ENCODE measurements at regions not wholly inside any gene's neighbourhood (a gene's known extent, or its start where the extent isn't known, plus 50 kb on each side); places are given as distances from the start of the nearest gene placed in this dataset.

DNA sequence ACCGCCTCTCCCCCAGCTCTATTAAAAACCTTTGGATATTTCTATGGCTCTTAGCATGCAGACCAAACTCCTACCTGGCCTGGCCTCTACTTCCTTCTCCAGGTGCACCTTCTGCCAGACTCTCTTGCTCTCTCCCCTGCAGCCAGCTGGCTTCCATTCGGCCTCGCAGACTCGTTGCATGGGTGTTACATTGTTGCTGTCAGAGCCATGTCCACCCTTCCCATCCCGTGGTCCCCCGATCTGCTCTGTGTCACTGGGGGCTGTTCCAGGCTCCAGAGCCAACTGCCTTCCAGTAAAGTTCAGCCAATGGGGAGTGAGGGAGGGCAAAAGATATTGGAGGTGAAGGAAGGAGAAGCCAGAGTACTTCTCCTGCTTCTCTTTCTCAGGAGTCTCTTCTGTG is 112.5 kb upstream of the LGALSL start:
- no peak overlapping the region for H3K27ac Mint-ChIP-seq
- intact Hi-C loops (cut with micrococcal nuclease), result no loop called here
- peaks cover 2 to 9% (median 5%) of the 10 kb centered on the region in 7 donors for H3K9me3 Mint-ChIP-seq

GRCh38 chr2:64342195-64343099 is 111.5 kb upstream of the LGALSL start:
- TF ChIP-seq CTCF (IDR thresholded peaks at IDR 0.05), result no peak
- no peak overlapping the region for H3K27ac Mint-ChIP-seq

More for the DNA sequence above, 112.5 kb upstream of the LGALSL start:
- TF ChIP-seq CTCF (IDR thresholded peaks at IDR 0.05), result no peak
- no peaks in the 10 kb centered on the region for H3K36me3 ChIP-seq (replicated peaks in 1 of 2; ENCODE audit: control insufficient read depth in 1 of 2, insufficient read depth in 2 of 2, low read length in 2 of 2)
- no peak overlapping the region for H3K27ac ChIP-seq (ENCODE audit: low read depth in 1 of 2, low read length in 2 of 2)
- WGBS (ENCODE audit: insufficient coverage), result 96% methylated on average over 4 of the region's 6 CpGs
- Mint-ChIP-seq H3K27me3 (ENCODE audit: low read depth in 3 of 3) (peaks cover 0 to 3% (median 1%) of the 10 kb centered on the region in 3 donors), H3K4me1 (no peaks in the 10 kb centered on the region), H3K36me3 (no peaks in the 10 kb centered on the region), H3K4me3 (no peak overlapping the region)
- no peak overlapping the region for H2AFZ ChIP-seq (ENCODE audit: insufficient read depth, low read depth, low read length, poor library complexity, severe bottlenecking)
- no peak overlapping the region for H3K4me2 ChIP-seq (replicated peaks; ENCODE audit: extremely low read depth, low read length, poor library complexity, severe bottlenecking)
- no peak overlapping the region for H3K9ac ChIP-seq (ENCODE audit: insufficient read depth, low read length, poor library complexity, severe bottlenecking)
- DNase-seq, result no peak
- no peak overlapping the region for H3K4me3 ChIP-seq (replicated peaks in 1 of 3; ENCODE audit: low read depth in 2 of 3, low read length in 3 of 3)
- no peaks in the 10 kb centered on the region for H3K79me2 ChIP-seq (ENCODE audit: insufficient read depth, low read length)
- no peaks in the 10 kb centered on the region for H4K20me1 ChIP-seq (ENCODE audit: insufficient read depth, low read length)
- no peaks in the 10 kb centered on the region for H3K4me1 ChIP-seq (ENCODE audit: control insufficient read depth in 1 of 2, insufficient read depth in 2 of 2, low read length in 2 of 2)
- no peaks in the 10 kb centered on the region for H3K9me3 ChIP-seq (replicated peaks in 1 of 2; ENCODE audit: control insufficient read depth in 1 of 2, insufficient read depth in 1 of 2, low read length in 2 of 2)
- no peaks in the 10 kb centered on the region for H3K27me3 ChIP-seq (ENCODE audit: control insufficient read depth in 2 of 2, insufficient read depth in 2 of 2, low read length in 2 of 2)

More at GRCh38 chr2:64342195-64343099, 111.5 kb upstream of the LGALSL start:
- Mint-ChIP-seq H3K9me3 (peaks cover under 1 to 2% (median under 1%) of the 10 kb centered on the region in 7 donors), H3K36me3 (no peaks in the 10 kb centered on the region), H3K27me3 (ENCODE audit: low read depth in 3 of 3) (peaks cover 0 to 3% (median 1%) of the 10 kb centered on the region in 3 donors), H3K4me1 (no peaks in the 10 kb centered on the region), H3K4me3 (no peak overlapping the region)
- intact Hi-C loops (cut with micrococcal nuclease), result no loop called here
- Histone ChIP-seq H3K27me3 (ENCODE audit: control insufficient read depth in 2 of 2, insufficient read depth in 2 of 2, low read length in 2 of 2) (no peaks in the 10 kb centered on the region), H3K9me3 (replicated peaks in 1 of 2; ENCODE audit: control insufficient read depth in 1 of 2, insufficient read depth in 1 of 2, low read length in 2 of 2) (no peaks in the 10 kb centered on the region), H3K79me2 (ENCODE audit: insufficient read depth, low read length) (no peaks in the 10 kb centered on the region), H3K4me2 (replicated peaks; ENCODE audit: extremely low read depth, low read length, poor library complexity, severe bottlenecking) (no peak overlapping the region), H4K20me1 (ENCODE audit: insufficient read depth, low read length) (no peaks in the 10 kb centered on the region), H3K4me3 (replicated peaks in 1 of 3; ENCODE audit: low read depth in 2 of 3, low read length in 3 of 3) (no peak overlapping the region), H3K36me3 (replicated peaks in 1 of 2; ENCODE audit: control insufficient read depth in 1 of 2, insufficient read depth in 2 of 2, low read length in 2 of 2) (no peaks in the 10 kb centered on the region), H3K4me1 (ENCODE audit: control insufficient read depth in 1 of 2, insufficient read depth in 2 of 2, low read length in 2 of 2) (no peaks in the 10 kb centered on the region), H3K27ac (ENCODE audit: low read depth in 1 of 2, low read length in 2 of 2) (no peak overlapping the region), H2AFZ (ENCODE audit: insufficient read depth, low read depth, low read length, poor library complexity, severe bottlenecking) (no peak overlapping the region), H3K9ac (ENCODE audit: insufficient read depth, low read length, poor library complexity, severe bottlenecking) (no peak overlapping the region)
- DNase-seq, result no peak
- 100% methylated on average over 1 of the region's 6 CpGs for WGBS (ENCODE audit: insufficient coverage)
